Left ventricle myocardium superior (tissue), 1 donor: ENCODE measurements at regions not wholly inside any gene's neighbourhood (a gene's known extent, or its start where the extent isn't known, plus 50 kb on each side); places are given as distances from the start of the nearest gene placed in this dataset.

Experiments
- ATAC-seq: fragments of 200-7000 bp; cut with Tn5 transposase; one replicate; pipeline ENCODE4 v1.9.1; 2020; ENCODE audit warnings: mild to moderate bottlenecking, moderate library complexity
- DNase-seq: peaks from one replicate; pipeline ENCODE4 v3.0.0-alpha.2; 2020
- intact Hi-C: fragments of 100-400 bp; cut with micrococcal nuclease; formaldehyde crosslinking; loops from one replicate; pipeline ENCODE4 v1.11.0; 2022
- donor health status: DM: no; HTN: yes; CAD: no; lungs with severe emphysema.

DNA sequence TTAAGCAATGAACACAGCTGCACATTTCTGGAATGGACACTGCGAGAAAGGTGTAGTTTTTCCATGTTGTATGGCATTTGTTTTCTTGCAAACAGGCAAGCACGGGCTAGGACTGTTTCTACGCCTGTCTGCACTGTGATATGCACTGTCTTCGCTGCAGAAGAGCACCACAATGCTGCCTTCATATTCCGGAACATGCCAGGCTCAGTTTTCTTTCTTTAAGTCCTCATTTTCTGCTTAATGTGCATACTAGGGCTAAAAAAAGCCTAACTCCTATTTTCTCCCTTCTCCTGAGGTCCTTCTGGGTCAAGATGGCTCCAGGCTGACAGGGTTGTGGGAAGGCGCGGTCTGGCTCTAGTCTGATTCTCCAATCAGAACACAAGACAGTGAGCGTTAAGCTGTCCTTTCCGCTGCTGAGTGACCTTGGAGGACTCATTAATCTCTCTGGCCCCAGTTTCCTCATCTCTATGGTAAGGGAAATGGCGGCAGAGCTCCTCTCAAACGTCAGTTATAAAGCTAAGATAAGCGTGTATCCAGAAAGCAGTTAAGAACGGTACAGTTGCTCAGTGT, 379.9 kb downstream of the C6orf118 start:
- intact Hi-C loops = no loop called here
- no peak for ATAC-seq
- DNase-seq = no peak

DNA sequence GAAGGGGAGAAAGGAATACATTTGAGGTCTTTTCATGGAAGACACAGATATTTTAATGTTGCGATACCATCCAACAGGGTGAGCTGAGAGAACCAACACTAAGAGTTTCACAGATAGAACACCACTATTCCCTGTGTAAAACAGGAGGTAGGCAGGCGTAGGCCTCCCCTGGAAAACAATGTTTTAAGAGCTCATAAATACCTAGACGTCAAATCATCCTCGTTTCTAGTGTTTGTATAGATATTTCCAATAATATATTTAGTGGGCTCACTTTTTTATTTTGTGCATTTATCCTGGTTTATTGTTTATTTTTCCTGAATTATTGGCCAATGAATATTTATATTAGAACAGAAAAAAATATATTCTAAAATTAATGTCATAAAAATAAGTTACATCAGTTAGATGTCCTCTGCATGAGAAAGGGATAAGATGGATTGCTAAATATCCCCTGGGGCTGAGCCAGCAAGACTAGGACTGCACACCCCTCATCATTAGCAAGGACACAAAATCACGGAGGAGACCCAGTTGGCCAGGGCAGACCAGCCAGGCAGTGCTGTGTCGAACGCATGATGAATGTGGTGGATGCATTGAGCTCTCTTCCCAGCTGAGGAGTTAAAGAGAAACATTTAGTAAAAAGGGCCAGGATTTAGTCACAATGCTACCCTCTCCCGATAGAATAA, 380.5 kb downstream of the C6orf118 start:
- ATAC-seq (no peak), DNase-seq (no peak)
- intact Hi-C loops = no loop called here

DNA sequence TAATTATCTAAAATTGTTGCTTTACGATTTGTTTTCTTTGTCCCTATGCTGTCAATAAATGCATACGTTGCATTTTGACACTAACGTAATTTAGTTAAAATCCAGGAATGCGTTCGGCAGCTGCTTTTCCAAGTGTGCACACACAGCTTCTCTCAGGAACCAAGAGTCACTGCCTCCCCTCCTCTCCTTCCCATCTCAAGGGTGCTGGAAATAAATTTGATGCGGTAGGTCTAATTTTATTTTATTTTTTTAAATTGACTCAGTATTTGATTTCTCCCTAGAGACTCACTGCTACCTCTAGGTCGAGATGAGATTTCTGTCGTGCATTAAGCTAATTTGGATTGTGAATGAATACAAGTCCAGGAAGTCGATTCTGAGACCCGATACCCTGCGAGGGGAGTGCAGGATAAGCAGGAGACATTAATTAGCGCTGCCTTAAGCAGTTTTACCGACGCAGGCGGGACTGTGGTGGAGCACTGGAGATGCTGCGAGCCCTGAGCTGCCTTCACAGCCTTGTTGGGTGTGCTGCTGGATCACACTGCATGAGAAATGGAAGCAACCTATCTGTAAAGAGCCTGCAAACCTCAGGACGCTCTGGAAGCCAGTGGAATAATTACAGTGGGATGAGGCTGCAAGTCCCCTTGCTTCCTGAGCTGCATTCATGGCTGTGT, 381.2 kb downstream of the C6orf118 start:
- intact Hi-C loops = no loop called here
- no peak for DNase-seq
- ATAC-seq = no peak

DNA sequence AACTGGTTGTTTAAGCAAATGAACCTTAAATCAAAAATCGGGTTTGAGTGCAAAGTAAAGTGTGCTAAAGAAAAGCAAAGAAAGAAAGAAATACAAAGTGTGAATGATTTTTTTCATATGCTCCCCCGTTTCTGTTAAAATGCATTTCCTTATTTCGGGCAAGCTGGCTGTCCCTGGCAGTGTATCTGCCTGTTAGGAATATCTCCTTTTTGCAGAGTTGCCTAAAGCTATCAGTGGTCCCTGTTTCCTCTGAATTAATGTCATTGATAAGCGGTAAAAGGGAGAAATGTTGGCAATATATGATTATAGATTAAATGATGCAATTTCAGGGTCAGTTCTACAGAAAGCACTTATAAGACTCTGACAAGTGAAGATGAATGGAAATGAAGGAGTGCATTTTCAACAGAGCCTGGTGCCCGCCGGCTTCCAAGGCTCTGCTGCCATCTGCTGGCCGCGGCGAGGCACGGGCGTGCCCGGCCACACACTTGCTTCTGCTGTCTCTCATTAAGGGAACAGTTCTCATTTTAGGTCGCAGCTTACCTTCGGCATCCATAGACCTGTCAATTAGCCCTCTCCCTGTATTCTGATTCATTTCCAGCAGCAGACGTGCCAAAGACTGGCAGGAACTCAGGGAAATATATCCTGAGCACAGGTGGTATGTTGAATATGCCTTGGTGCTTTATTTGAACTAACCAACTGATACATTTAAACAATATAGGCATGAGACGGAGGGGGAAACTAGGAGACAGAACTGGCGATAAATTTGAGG, 381.9 kb downstream of the C6orf118 start:
- DNase-seq = peak; percentile 79
- peak; percentile 97 for ATAC-seq
- intact Hi-C loops = no loop called here

DNA sequence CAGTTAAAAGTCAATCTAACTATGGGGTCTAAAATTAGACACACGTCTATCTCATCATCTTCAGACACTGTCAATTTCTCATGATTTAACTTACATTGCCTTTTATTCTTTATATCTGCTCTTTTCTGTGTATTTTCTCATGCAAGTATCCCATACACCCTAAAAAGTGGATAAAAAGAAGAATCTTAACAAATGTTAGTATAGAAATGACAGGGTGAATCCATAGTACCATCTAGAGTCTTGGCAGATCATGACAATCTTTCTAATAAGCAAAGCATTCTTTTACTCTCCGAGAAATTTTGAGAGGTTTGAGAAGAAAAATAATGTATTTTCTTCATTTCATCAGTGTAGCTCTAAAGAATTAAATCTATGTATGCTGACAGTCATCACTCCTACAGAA, 382.7 kb downstream of the C6orf118 start:
- DNase-seq (no peak), ATAC-seq (no peak)
- intact Hi-C loops = no loop called here

DNA sequence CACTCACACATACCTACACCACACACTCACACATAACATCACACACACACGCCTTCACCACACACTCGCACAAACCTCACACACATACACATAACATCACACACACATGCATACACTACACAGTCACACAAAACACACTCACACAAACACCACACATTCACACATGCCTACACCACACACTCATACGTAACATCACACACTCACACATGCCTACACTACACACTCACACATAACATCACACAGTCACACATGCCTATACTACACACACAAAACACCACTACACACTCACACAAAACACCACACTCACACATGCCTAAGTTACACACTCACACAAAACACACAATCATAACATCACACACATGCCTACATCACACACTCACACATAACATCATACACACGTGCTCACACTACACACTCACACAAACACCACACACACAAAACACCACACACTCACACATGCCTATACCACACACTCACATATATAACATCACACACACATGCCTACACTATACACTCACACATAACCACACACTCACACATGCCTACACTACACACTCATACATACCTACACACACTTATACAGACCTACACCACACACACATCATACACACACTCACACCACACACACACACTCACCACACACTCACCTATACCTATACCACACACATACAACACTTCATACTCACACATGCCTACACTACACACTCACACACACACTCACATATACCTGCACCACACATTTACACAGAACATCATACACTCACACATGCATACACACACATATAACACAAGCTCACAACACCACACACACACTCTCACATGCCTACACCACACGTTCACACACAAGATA, 383.5 kb downstream of the C6orf118 start:
- no peak for ATAC-seq
- DNase-seq = no peak
- intact Hi-C loops = no loop called here

DNA sequence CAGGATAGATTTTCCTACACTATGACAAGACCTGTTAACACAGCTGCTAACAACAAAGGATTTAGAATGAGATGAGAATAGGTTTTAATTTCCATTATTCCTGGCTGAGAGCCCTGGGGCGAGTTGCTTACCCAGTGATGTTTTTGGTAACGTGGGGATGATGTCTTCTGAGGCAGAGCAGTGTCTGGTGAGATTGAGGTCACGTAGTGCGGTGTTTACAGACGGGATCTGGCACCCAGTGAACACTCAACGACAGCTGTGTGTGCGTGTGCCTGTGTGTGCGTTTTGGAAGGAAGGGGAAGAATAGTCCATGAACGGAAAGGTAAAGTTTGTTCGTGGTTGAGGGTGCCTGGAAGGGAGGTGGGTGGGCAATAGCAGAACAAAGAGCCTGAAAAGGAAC, 384.7 kb downstream of the C6orf118 start:
- no peak for ATAC-seq

DNA sequence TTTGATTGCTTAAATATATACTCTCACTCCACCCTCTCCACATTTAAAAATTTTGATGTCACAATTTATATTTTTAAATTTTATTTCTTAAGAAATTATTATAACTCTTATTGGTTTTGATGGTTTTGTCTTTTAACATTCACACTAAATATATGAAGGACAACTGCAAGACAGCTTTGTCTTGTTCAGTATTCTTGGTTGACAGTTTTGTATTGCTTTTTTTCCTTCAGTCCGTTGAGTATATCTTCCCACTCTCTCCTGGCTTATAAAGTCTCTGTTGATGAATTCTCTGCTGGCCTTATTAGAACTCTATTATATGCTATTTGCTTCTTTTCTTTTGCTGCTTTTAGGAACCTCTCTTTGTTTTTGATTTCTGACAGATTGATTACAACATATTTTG, 392.2 kb downstream of the C6orf118 start:
- intact Hi-C loops = no loop called here
- DNase-seq = no peak
- ATAC-seq = no peak

More for the DNA sequence above, 384.7 kb downstream of the C6orf118 start:
- intact Hi-C loops = no loop called here
- DNase-seq = no peak

DNA sequence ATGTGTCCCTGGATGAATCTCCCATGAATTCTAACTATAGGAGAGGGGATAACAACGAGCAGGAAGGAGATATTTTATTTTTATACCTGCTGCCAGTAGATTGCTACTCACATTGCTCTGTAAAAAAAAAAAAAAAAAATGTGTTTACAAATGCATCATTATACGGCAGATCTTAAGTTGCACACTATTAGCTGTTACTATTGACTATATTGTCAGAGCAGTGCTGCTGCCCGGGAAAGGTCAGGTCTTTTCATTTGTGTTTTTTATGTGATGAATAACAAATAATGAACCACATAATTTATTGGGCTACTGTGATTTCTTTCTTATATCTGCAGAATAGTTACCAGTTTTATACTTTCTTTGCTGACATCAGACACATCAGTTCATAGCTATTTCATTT, 393.3 kb downstream of the C6orf118 start:
- ATAC-seq (no peak), DNase-seq (no peak)
- intact Hi-C loops = no loop called here

DNA sequence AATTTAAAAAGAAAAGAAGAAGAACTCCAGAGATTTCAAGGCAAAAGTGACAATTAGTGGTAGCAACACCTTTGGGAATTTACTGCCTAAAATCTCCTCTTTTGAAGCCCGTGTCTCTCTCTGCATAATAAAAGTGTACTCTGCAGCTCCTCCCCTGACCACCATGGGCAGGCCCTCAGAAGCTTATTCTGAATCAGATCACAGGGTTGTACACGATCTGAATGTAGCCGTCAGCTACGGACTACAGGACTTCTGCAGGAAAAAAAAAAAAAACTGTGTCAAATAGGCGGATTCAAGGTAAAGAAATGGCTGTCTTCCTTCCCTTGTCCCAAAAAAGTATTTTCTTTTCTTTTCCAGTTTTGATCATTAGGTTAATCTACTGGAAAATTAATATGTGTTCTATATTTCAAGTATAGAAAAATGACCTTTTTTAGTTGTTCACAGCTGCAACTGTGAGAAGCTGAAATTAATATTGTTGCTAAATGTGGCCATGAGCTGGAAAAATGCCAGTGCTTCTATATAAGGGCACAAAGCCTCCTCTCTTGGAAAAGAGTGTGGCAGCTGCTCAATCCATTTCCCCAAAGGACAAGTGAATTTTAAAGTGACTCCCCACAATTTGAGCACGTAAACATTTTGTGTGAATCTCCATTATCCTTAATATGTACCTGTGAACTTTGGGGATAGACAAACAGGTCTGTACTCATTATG, 397.4 kb downstream of the C6orf118 start:
- no peak for DNase-seq
- peak; percentile 48 for ATAC-seq
- intact Hi-C loops = no loop called here

DNA sequence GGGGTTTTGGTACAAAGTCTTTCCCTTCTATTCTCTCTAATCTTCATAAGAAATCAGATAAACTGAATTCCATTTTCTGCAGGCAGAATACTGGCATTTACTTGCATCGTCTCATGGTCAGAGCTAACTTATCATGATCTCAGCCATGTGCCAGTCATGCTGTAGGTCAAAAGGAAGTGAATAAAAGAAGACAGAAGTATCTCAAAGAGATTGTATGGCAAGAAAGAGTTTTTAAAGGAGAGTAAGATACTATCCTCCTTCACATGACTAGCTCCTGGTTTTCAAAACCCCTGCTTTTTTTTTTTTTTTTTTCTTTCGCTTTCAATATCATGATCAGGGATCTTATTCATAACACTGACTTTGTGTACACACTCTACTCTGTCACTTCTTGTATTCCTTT, 398.3 kb downstream of the C6orf118 start:
- no peak for ATAC-seq
- intact Hi-C loops = no loop called here
- no peak for DNase-seq

DNA sequence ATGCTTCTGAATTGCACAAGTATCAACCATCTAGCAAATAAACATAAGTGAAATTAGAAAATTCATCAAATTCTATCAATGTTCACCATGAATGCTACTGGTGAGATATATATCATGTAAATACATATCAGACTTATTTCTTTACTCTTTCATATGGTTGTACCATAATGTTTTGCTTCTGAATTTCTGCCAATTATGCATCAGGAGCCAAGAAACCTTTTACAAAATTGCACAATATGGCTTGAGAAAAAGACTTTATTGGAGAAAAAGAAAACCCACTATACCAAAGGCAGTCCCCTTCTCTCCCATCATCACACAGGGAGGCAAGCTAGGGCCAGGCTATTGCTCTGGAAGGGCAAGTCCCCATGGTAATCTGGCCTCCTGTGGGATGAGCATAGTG, 402.6 kb downstream of the C6orf118 start:
- no peak for ATAC-seq
- intact Hi-C loops = no loop called here
- DNase-seq = no peak

DNA sequence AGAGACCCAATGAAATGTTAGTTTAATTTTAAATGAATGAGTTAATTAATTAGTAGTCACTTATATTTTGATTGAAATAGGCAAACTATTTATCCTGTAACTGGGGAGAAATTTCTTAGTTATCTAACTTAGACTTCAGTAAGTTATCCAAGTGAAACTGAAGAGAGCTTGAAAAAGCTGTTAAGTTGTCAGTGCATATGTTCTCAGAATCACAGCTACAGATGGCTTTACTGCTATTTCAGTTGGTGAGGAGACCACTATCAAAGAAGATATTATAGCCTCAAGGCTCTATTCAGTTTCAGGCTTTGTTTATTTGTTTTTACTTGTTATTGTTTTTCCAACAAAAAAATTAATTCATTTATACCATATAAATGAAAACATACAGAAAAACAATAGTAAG, 404.1 kb downstream of the C6orf118 start:
- ATAC-seq (no peak), DNase-seq (no peak)
- intact Hi-C loops = no loop called here

DNA sequence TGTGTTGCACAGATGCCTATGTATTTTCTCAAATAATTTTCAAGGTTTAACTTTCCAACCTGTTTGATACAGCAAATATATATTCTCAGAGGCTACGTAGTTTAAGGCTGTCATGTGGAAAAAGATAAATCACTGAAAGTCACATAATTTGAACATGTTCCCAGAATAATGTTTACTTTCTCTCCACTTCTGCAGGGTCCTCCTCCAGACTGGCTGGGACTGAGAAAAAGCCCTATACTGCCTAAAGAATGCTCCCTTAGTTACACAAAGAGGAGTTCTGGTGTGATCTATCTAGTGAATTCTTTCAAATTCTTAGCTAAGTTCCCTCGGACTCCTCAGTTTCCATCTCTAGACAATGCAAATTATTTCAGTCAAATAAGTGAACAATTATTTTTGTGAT, 411.0 kb downstream of the C6orf118 start:
- ATAC-seq (no peak), DNase-seq (no peak)

DNA sequence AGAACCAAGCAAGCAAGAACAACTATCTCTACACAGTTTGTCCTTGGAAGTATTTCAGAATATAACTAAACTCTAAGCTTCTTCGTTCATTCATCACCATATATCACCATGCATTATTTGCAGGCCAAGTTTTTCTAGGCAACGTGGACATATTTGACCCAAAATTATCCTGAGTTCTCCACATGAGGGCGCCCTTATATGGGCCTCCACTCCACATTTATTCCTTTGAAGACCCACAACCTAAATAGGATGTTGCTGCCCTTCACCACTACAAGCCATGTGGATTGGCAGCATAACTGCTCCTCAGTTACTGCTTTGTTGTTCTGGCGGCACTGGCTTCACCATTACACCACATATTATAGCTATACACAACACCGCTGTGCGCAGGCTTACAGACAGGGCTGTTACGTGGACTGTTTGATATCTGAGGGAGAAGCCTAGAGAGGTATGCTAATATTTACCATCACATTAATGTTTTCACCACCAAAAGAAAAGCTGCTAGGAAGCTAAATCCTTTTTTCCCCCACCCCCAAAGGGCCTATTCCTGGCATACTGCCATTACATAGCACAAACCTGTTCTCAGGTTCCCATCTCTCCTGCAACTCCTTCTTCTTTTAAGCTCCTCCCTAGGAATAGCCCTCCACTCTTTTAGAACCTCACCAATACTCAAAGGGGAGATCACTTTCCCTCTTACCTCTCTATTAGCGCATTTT, 411.7 kb downstream of the C6orf118 start:
- no peak for DNase-seq
- no peak for ATAC-seq
- intact Hi-C loops = no loop called here

More for the DNA sequence above, 411.0 kb downstream of the C6orf118 start:
- intact Hi-C loops = no loop called here

DNA sequence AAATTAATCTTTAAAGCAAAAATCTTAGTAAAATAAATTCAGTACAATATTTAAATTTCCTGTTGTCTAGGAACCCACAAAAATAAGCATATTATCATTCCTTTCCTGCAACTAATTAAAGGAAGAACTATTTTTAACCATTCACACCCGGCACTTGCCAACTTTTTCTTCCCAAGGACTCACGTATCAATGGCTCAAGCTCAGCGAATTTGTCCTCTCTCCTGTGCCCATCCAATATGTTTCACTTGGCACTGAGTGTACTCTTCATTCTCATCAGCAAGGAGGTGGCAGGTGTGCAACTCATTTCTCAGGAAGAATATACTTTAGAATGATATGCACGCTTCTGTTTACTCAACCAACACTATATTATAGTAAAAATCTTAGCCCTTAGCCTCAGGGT, 419.4 kb downstream of the C6orf118 start:
- DNase-seq = no peak
- intact Hi-C loops = no loop called here

DNA sequence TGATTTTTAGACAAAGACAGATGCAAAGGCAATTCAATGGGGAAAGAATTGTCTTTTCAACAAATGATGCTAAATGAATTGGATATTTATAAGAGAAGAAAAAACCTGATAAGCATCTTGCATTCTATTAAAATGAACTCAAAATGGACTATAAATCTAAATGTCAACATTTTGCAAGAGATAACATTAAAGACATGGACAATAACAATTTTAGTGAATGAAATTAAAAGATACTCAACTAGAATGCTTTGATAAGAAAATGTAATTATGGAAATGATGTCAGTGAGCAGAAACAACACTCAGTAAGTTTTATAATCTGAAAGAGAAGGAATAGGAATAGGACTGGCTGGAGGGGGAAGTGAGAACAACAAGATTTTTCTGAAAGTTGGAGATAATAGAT, 421.7 kb downstream of the C6orf118 start:
- no peak for DNase-seq
- no peak for ATAC-seq
- intact Hi-C loops = no loop called here

More for the DNA sequence above, 419.4 kb downstream of the C6orf118 start:
- peak; percentile 52 for ATAC-seq

DNA sequence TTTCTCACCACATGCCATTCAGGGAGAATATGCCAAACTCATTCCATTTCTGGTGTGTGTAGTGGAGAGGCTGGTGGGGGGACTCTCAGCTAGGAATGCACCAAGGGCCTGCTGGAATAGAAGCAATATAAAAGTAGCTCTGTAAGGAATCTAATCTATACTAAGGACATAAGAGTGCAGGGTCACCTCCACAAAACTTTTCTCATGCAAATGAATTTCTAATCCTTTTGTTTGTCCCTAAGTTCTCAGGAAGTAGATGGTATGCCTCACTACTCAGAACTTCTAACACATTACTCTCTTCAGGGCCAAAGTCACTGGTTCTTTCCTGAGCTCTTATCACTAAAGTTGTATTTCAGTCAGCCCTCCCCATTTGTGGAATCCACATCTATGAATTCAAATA, 427.2 kb downstream of the C6orf118 start:
- ATAC-seq (no peak), DNase-seq (no peak)
- intact Hi-C loops = no loop called here
